CD14-positive monocyte (primary cell): ENCODE measurements at regions not wholly inside any gene's neighbourhood (a gene's known extent, or its start where the extent isn't known, plus 50 kb on each side); places are given as distances from the start of the nearest gene placed in this dataset.

Experiments used
- DNase-seq, 3 donors: peaks; one replicate each; pipeline ENCODE4 v3.0.0-alpha.2; 2011 to 2022
- H2AFZ ChIP-seq: 2 replicates; pipeline ENCODE4 v1.6.0; 2012; ENCODE audit warnings: mild to moderate bottlenecking, low read depth, low read length, inconsistent platforms; ENCODE audit not compliant: insufficient read depth, poor library complexity, severe bottlenecking
- H3K27ac ChIP-seq, 2 donors: 1 replicate in 1 of 2; 2 replicates in 1 of 2; pipeline ENCODE4 v1.5.1; 2012 to 2013; ENCODE audit warnings: low read length in 2 of 2, control low read depth in 1 of 2, inconsistent platforms in 1 of 2, low read depth in 1 of 2, mild to moderate bottlenecking in 1 of 2
- H3K27me3 ChIP-seq, 2 donors: one replicate each; pipeline versions ENCODE4 v1.6.0 to v1.6.1; 2011 to 2013; ENCODE audit warnings: low read length in 2 of 2; ENCODE audit not compliant: control insufficient read depth in 2 of 2, insufficient read depth in 2 of 2
- H3K36me3 ChIP-seq, 2 donors: replicated peaks in 1 of 2; 1 replicate in 1 of 2; 2 replicates in 1 of 2; pipeline versions ENCODE4 v1.5.1 to v1.6.1; 2012 to 2013; ENCODE audit warnings: low read length in 2 of 2, control low read depth in 1 of 2, inconsistent platforms in 1 of 2, mild to moderate bottlenecking in 1 of 2; ENCODE audit not compliant: insufficient read depth in 2 of 2, control insufficient read depth in 1 of 2
- H3K4me1 ChIP-seq, 2 donors: 1 replicate in 1 of 2; 2 replicates in 1 of 2; pipeline versions ENCODE4 v1.5.1 to v1.6.1; 2012 to 2013; ENCODE audit warnings: low read length in 2 of 2, control low read depth in 1 of 2, inconsistent platforms in 1 of 2, mild to moderate bottlenecking in 1 of 2, moderate library complexity in 1 of 2; ENCODE audit not compliant: insufficient read depth in 2 of 2, control insufficient read depth in 1 of 2
- H3K4me2 ChIP-seq: replicated peaks from 2 replicates; pipeline ENCODE3; 2012; ENCODE audit warnings: low read length, moderate library complexity, mild to moderate bottlenecking; ENCODE audit not compliant: poor library complexity, severe bottlenecking; ENCODE audit errors: extremely low read depth
- H3K4me3 ChIP-seq, 3 experiments: fragments of 200-600 bp in 1 of 3; sonication (generic) in 1 of 3; replicated peaks in 1 of 3; 1 replicate in 2 of 3; 2 replicates in 1 of 3; pipeline ENCODE4 v1.5.1; 2011 to 2013; ENCODE audit warnings: low read length in 3 of 3, mild to moderate bottlenecking in 3 of 3, control low read depth in 2 of 3, low read depth in 2 of 3, inconsistent platforms in 1 of 3, moderate library complexity in 1 of 3
- H3K79me2 ChIP-seq: 2 replicates; pipeline ENCODE4 v1.6.0; 2012; ENCODE audit warnings: mild to moderate bottlenecking, control low read depth, inconsistent platforms, low read length, moderate library complexity; ENCODE audit not compliant: insufficient read depth
- H3K9ac ChIP-seq: 2 replicates; pipeline ENCODE4 v1.6.0; 2017; ENCODE audit warnings: low read length, mild to moderate bottlenecking; ENCODE audit not compliant: insufficient read depth, poor library complexity, severe bottlenecking
- H3K9me3 ChIP-seq, 2 donors: replicated peaks in 1 of 2; 1 replicate in 1 of 2; 2 replicates in 1 of 2; pipeline versions ENCODE4 v1.5.1 to v1.6.1; 2012 to 2013; ENCODE audit warnings: low read length in 2 of 2, control low read depth in 1 of 2; ENCODE audit not compliant: control insufficient read depth in 1 of 2, insufficient read depth in 1 of 2
- H4K20me1 ChIP-seq: 2 replicates; pipeline ENCODE4 v1.6.0; 2012; ENCODE audit warnings: mild to moderate bottlenecking, low read length, control low read depth, moderate library complexity; ENCODE audit not compliant: insufficient read depth
- H3K27ac Mint-ChIP-seq, 7 donors: one replicate each; pipeline ENCODE4 v1.8.0; 2020; ENCODE audit warnings: mild to moderate bottlenecking in 7 of 7, mixed read lengths in 7 of 7, moderate library complexity in 6 of 7, inconsistent platforms in 2 of 7
- H3K27me3 Mint-ChIP-seq, 3 donors: one replicate each; pipeline ENCODE4 v1.8.0; 2021 to 2022; ENCODE audit warnings: low read depth in 3 of 3, mild to moderate bottlenecking in 3 of 3, mixed read lengths in 3 of 3, moderate library complexity in 3 of 3, inconsistent platforms in 1 of 3
- H3K36me3 Mint-ChIP-seq, 2 donors: one replicate each; pipeline ENCODE4 v1.8.0; 2020; ENCODE audit warnings: mixed read lengths in 2 of 2, inconsistent platforms in 1 of 2, mild to moderate bottlenecking in 1 of 2
- H3K4me1 Mint-ChIP-seq: one replicate; pipeline ENCODE4 v1.8.0; 2020; ENCODE audit warnings: mild to moderate bottlenecking, mixed read lengths
- H3K4me3 Mint-ChIP-seq, 2 donors: one replicate each; pipeline ENCODE4 v1.8.0; 2020; ENCODE audit warnings: mild to moderate bottlenecking in 2 of 2, mixed read lengths in 2 of 2, moderate library complexity in 1 of 2
- H3K9me3 Mint-ChIP-seq, 7 donors: one replicate each; pipeline ENCODE4 v1.8.0; 2020 to 2022; ENCODE audit warnings: mixed read lengths in 7 of 7, mild to moderate bottlenecking in 6 of 7, moderate library complexity in 6 of 7, inconsistent platforms in 2 of 7
- WGBS: methylation state at CpG from one replicate; pipeline ENCODE4 v1.1.5; 2013; ENCODE audit warnings: missing lambda C conversion rate; ENCODE audit not compliant: insufficient coverage; 5-methylcytosine and 5-hydroxymethylcytosine counted together
- intact Hi-C, 2 donors: fragments of 100-400 bp; cut with micrococcal nuclease; formaldehyde crosslinking; loops; one replicate each; pipeline versions ENCODE4 v1.15.0 to v1.15.1; 2023
- TF ChIP-seq, protein P1 (sequence below): fragments of 200-600 bp; IDR thresholded peaks from one replicate; pipeline ENCODE4 v1.8.0; 2022; ENCODE audit warnings: antibody characterized with exemption, mild to moderate bottlenecking

DNA sequence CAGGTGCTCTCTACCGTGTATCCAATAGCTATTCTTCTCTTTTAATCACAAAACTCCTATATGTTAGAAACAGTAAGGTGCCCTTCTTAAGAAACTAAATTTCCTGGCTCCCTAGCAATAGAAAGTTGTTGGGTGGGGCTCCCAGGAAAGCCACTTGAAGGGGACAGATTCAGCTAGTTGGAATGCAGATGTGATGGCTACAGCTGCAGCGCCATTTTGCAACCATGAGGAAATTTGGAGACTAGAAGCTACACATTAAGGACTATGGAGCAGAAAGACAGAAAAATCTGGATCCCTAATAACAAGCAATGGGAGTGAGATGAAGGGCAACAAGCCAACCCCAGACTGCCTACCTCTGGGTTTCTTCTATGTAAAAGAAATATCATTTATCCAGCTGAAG is 108.8 kb upstream of the AFDN start:
- H2AFZ ChIP-seq: no peak overlapping the region
- Mint-ChIP-seq H3K4me3 (no peak overlapping the region), H3K36me3 (no peaks in the 10 kb centered on the region), H3K27me3 (peaks cover 16 to 28% (median 19%) of the 10 kb centered on the region in 3 donors), H3K9me3 (peaks cover 0 to 15% (median 7%) of the 10 kb centered on the region in 7 donors), H3K4me1 (no peaks in the 10 kb centered on the region), H3K27ac (peak overlapping the region in 1 of 7 donors; percentile 38)
- H4K20me1 ChIP-seq: no peaks in the 10 kb centered on the region
- intact Hi-C loops: no loop called here
- H3K27ac ChIP-seq: no peak overlapping the region
- H3K4me2 ChIP-seq: no peak overlapping the region
- no peaks in the 10 kb centered on the region for H3K79me2 ChIP-seq
- TF ChIP-seq, protein P1, sequence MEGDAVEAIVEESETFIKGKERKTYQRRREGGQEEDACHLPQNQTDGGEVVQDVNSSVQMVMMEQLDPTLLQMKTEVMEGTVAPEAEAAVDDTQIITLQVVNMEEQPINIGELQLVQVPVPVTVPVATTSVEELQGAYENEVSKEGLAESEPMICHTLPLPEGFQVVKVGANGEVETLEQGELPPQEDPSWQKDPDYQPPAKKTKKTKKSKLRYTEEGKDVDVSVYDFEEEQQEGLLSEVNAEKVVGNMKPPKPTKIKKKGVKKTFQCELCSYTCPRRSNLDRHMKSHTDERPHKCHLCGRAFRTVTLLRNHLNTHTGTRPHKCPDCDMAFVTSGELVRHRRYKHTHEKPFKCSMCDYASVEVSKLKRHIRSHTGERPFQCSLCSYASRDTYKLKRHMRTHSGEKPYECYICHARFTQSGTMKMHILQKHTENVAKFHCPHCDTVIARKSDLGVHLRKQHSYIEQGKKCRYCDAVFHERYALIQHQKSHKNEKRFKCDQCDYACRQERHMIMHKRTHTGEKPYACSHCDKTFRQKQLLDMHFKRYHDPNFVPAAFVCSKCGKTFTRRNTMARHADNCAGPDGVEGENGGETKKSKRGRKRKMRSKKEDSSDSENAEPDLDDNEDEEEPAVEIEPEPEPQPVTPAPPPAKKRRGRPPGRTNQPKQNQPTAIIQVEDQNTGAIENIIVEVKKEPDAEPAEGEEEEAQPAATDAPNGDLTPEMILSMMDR: no peak
- no peaks in the 10 kb centered on the region for H3K4me1 ChIP-seq
- no peak overlapping the region for H3K4me3 ChIP-seq
- no peaks in the 10 kb centered on the region for H3K9me3 ChIP-seq
- WGBS: 90% methylated on average over 1 of the region's 2 CpGs
- DNase-seq: no peak
- no peak overlapping the region for H3K9ac ChIP-seq
- H3K27me3 ChIP-seq: peaks cover 0 to 8% of the 10 kb centered on the region in 2 donors
- H3K36me3 ChIP-seq: no peaks in the 10 kb centered on the region

DNA sequence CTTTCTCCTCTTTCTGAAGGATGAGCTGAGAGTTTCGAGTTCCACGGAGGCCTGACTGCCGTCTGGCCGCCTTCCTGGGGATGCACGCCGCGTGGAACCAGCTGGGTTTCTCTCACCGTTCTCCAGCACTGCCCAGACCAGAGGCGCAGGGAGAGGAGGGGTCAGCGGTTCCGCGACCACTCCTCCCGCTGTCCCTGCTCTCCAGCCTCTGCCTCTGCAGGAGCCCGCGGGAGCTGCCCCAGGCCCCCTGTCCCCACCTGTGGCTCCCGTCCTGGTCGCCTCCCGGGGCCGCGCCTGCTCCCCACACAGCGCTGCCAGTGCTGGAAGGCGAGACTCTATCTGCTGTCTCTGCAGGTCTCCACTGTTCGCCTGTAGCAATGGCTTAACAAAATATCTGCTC is 106.8 kb upstream of the AFDN start:
- Histone ChIP-seq H3K79me2 (no peaks in the 10 kb centered on the region), H3K9me3 (no peaks in the 10 kb centered on the region), H2AFZ (no peak overlapping the region), H4K20me1 (no peaks in the 10 kb centered on the region), H3K27ac (no peak overlapping the region), H3K4me2 (no peak overlapping the region), H3K4me3 (no peak overlapping the region), H3K4me1 (no peaks in the 10 kb centered on the region), H3K27me3 (no peaks in the 10 kb centered on the region), H3K9ac (no peak overlapping the region), H3K36me3 (no peaks in the 10 kb centered on the region)
- 83% methylated on average over 20 of the region's 23 CpGs for WGBS
- intact Hi-C loops: no loop called here
- H3K9me3 Mint-ChIP-seq: peaks cover 0 to 22% (median 8%) of the 10 kb centered on the region in 7 donors
- H3K4me1 Mint-ChIP-seq: no peaks in the 10 kb centered on the region
- peak overlapping the region in 1 of 2 donors; percentile 32 for H3K4me3 Mint-ChIP-seq
- DNase-seq: no peak
- H3K27ac Mint-ChIP-seq: no peak overlapping the region
- peaks cover 8 to 22% (median 12%) of the 10 kb centered on the region in 3 donors for H3K27me3 Mint-ChIP-seq
- H3K36me3 Mint-ChIP-seq: no peaks in the 10 kb centered on the region
- TF ChIP-seq, protein P1: no peak
